ENCODE measurements at regions not wholly inside any gene's neighbourhood (a gene's known extent, or its start where the extent isn't known, plus 50 kb on each side); places are given as distances from the start of the nearest gene placed in this dataset.

DNA sequence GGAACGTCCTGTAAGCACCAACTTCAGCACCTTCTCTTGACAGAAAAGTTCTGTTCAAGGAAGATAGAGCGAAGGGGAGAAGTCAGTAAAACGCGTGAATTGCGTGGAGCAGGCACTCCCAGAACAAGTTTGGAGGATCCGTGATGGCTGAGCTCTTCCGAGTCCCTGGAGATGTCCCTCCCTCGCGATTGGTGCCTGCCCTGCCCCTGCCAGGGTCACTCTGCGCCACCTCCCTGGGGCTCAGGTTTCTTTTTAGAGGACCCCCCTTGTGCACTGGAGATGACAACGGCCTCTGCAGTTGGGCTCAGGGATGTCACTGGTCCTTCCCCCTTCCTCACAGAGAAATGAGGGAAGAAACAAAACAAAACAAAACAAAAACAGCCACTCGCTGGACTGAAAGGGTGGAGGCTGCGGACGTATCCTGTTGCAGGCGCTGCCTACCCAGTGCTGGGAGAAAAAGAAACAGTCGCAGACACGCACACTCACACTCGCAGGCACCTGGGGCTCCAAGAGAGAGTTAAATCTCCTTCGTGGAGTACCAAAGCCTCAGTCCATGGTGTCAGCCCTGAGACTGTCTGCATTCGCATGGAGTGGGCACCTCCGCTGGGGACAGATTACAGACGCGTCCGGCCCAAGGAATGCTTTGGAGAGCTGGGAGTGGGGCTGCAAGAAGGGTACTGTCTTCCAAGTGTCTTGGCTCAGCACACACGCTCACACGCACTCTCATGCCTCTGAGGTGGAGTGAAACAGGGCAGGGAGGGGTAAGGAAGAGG, 512.7 kb downstream of the SLCO4C1 start:
- no peak overlapping the region for H3K4me2 ChIP-seq (ENCODE audit: insufficient read depth, low read length)
- no peaks in the 10 kb centered on the region for H3K79me2 ChIP-seq (ENCODE audit: control insufficient read depth, insufficient read depth, low read length)
- H3K4me3 ChIP-seq: no peak overlapping the region
- 2% methylated on average over 24 of the region's 26 CpGs for whole genome bisulfite sequencing (ENCODE audit: insufficient coverage, low coverage, missing lambda C conversion rate)
- intact Hi-C loops (cut with micrococcal nuclease) (no loop called here), in situ Hi-C loops (cut with MboI) (no loop called here)
- no TSS peak for BruUV-seq (replicated peaks)
- ChIA-PET CTCF (ENCODE audit: low intra/inter-chr PET ratio) (no interaction called here), POLR2A (no interaction called here)
- no peaks in the 10 kb centered on the region for H3K27me3 ChIP-seq (ENCODE audit: control insufficient read depth in 2 of 2, insufficient read depth in 2 of 2, low read length in 2 of 2)
- H3K9me3 ChIP-seq (replicated peaks; ENCODE audit: control insufficient read depth, insufficient read depth, low read depth, low read length): no peaks in the 10 kb centered on the region
- no peaks in the 10 kb centered on the region for H3K9me1 ChIP-seq (ENCODE audit: control insufficient read depth, insufficient read depth, low read length)
- DNase-seq (ENCODE audit: extremely low read depth in 1 of 4, low spot score in 3 of 4): no peak
- no peaks in the 10 kb centered on the region for H3K4me1 ChIP-seq (replicated peaks in 1 of 2; ENCODE audit: control insufficient read depth in 2 of 2, insufficient read depth in 2 of 2, low read length in 2 of 2)
- H3K27ac ChIP-seq (ENCODE audit: extremely low read depth, low read depth, low read length): no peak overlapping the region
- H3K36me3 ChIP-seq (ENCODE audit: control insufficient read depth, insufficient read depth, low read length): no peaks in the 10 kb centered on the region
- TF ChIP-seq PHF21A (IDR thresholded peaks at IDR 0.05; ENCODE audit: borderline replicate concordance, low read depth) (no peak), FOXJ3 (CRISPR knock-in tag; IDR thresholded peaks at IDR 0.05) (no peak), C11orf30 (IDR thresholded peaks at IDR 0.05; ENCODE audit: low read depth) (no peak)
- TF ChIP-seq, protein P1, sequence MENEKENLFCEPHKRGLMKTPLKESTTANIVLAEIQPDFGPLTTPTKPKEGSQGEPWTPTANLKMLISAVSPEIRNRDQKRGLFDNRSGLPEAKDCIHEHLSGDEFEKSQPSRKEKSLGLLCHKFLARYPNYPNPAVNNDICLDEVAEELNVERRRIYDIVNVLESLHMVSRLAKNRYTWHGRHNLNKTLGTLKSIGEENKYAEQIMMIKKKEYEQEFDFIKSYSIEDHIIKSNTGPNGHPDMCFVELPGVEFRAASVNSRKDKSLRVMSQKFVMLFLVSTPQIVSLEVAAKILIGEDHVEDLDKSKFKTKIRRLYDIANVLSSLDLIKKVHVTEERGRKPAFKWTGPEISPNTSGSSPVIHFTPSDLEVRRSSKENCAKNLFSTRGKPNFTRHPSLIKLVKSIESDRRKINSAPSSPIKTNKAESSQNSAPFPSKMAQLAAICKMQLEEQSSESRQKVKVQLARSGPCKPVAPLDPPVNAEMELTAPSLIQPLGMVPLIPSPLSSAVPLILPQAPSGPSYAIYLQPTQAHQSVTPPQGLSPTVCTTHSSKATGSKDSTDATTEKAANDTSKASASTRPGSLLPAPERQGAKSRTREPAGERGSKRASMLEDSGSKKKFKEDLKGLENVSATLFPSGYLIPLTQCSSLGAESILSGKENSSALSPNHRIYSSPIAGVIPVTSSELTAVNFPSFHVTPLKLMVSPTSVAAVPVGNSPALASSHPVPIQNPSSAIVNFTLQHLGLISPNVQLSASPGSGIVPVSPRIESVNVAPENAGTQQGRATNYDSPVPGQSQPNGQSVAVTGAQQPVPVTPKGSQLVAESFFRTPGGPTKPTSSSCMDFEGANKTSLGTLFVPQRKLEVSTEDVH (IDR thresholded peaks at IDR 0.05; ENCODE audit: low read depth, partially characterized antibody): no peak
- TF ChIP-seq, protein P2, sequence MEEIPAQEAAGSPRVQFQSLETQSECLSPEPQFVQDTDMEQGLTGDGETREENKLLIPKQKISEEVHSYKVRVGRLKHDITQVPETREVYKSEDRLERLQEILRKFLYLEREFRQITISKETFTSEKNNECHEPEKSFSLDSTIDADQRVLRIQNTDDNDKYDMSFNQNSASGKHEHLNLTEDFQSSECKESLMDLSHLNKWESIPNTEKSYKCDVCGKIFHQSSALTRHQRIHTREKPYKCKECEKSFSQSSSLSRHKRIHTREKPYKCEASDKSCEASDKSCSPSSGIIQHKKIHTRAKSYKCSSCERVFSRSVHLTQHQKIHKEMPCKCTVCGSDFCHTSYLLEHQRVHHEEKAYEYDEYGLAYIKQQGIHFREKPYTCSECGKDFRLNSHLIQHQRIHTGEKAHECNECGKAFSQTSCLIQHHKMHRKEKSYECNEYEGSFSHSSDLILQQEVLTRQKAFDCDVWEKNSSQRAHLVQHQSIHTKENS (CRISPR knock-in tag; IDR thresholded peaks at IDR 0.05): no peak
- no peak for FAIRE-seq
- H3K9ac ChIP-seq (ENCODE audit: insufficient read depth in 1 of 2, low read depth in 2 of 2, low read length in 2 of 2): no peak overlapping the region
- H4K20me1 ChIP-seq (replicated peaks; ENCODE audit: control insufficient read depth, insufficient read depth, low read length): no peaks in the 10 kb centered on the region
- ATAC-seq: no peak
- H2AFZ ChIP-seq (ENCODE audit: low read depth, low read length): no peak overlapping the region

All from K562 (cell line).